CD4-positive, alpha-beta T cell (primary cell): ENCODE measurements at regions not wholly inside any gene's neighbourhood (a gene's known extent, or its start where the extent isn't known, plus 50 kb on each side); places are given as distances from the start of the nearest gene placed in this dataset.

ENCODE experiments used
- ATAC-seq: fragments of 200-7000 bp; cut with Tn5 transposase; one replicate; pipeline ENCODE4 v1.10.0; 2022; ENCODE audit warnings: mild to moderate bottlenecking; ENCODE audit not compliant: poor library complexity
- CTCF ChIA-PET: fragments of 350-600 bp; sonication (Branson Sonifier 250); formaldehyde crosslinking; loops from one replicate; lab custom pipeline; 2021; ENCODE audit warnings: antibody characterized with exemption, inconsistent platforms; lab: Charles Lee
- POLR2A ChIA-PET: fragments of 350-600 bp; sonication (Branson Sonifier 250); formaldehyde crosslinking; loops from one replicate; lab custom pipeline; 2021; ENCODE audit warnings: antibody characterized with exemption, inconsistent platforms; lab: Charles Lee
- DNase-seq, 14 experiments: peaks; one replicate each; pipeline ENCODE4 v3.0.0-alpha.2; 2013 to 2020; ENCODE audit warnings: mixed read lengths in 2 of 14
- H3K27ac ChIP-seq, 2 donors: one replicate each; pipeline versions ENCODE4 v1.5.1 to v1.7.0; 2013; ENCODE audit warnings: low read length in 2 of 2, low read depth in 1 of 2, mild to moderate bottlenecking in 1 of 2
- H3K27me3 ChIP-seq, 2 experiments: 1 replicate in 1 of 2; 2 replicates in 1 of 2; pipeline versions ENCODE4 v1.6.1 to v1.7.0; 2013; ENCODE audit warnings: low read length in 2 of 2, control low read depth in 1 of 2, mild to moderate bottlenecking in 1 of 2, moderate library complexity in 1 of 2; ENCODE audit not compliant: insufficient read depth in 2 of 2, control insufficient read depth in 1 of 2
- H3K36me3 ChIP-seq: one replicate; pipeline ENCODE4 v1.6.1; 2013; ENCODE audit warnings: low read length, control low read depth; ENCODE audit not compliant: insufficient read depth
- H3K4me1 ChIP-seq: one replicate; pipeline ENCODE4 v1.6.1; 2013; ENCODE audit warnings: low read length, control low read depth; ENCODE audit not compliant: insufficient read depth
- H3K4me3 ChIP-seq: one replicate; pipeline ENCODE4 v1.5.1; 2013; ENCODE audit warnings: mild to moderate bottlenecking, low read length, moderate library complexity
- H3K9me3 ChIP-seq, 2 experiments: 1 replicate in 1 of 2; 2 replicates in 1 of 2; pipeline versions ENCODE4 v1.6.1 to v1.7.0; 2013; ENCODE audit warnings: low read length in 2 of 2, mild to moderate bottlenecking in 2 of 2, control low read depth in 1 of 2, moderate library complexity in 1 of 2; ENCODE audit not compliant: control insufficient read depth in 1 of 2, insufficient read depth in 1 of 2
- H3K27ac Mint-ChIP-seq: one replicate; pipeline ENCODE4 v1.8.0; 2020; ENCODE audit warnings: mixed read lengths
- H3K27me3 Mint-ChIP-seq: one replicate; pipeline ENCODE4 v1.8.0; 2021; ENCODE audit warnings: mixed read lengths
- H3K36me3 Mint-ChIP-seq: one replicate; pipeline ENCODE4 v1.8.0; 2021; ENCODE audit warnings: low read depth, mixed read lengths
- H3K4me1 Mint-ChIP-seq: one replicate; pipeline ENCODE4 v1.8.0; 2021; ENCODE audit warnings: low read depth, mixed read lengths
- H3K4me3 Mint-ChIP-seq: one replicate; pipeline ENCODE4 v1.8.0; 2020; ENCODE audit warnings: mild to moderate bottlenecking, mixed read lengths
- H3K9me3 Mint-ChIP-seq: one replicate; pipeline ENCODE4 v1.8.0; 2020; ENCODE audit warnings: mixed read lengths
- CTCF ChIP-seq: fragments of 200-600 bp; IDR thresholded peaks from one replicate; pipeline ENCODE4 v1.8.0; 2022; ENCODE audit warnings: antibody characterized with exemption, mild to moderate bottlenecking
- intact Hi-C, 2 experiments: fragments of 100-400 bp; cut with DNase I in 1 of 2; cut with micrococcal nuclease in 1 of 2; formaldehyde crosslinking; loops; one replicate each; pipeline versions ENCODE4 v1.15.1 to v1.9.0; 2023 to 2025; cut with DNase I, micrococcal nuclease

GRCh38 chr7:67463316-67463715, 466.7 kb downstream of the TYW1 start:
- Histone ChIP-seq H3K4me3 (no peak overlapping the region), H3K4me1 (no peaks in the 10 kb centered on the region), H3K27me3 (no peaks in the 10 kb centered on the region), H3K9me3 (peaks cover 0 to 13% of the 10 kb centered on the region in 2 experiments), H3K27ac (no peak overlapping the region), H3K36me3 (no peaks in the 10 kb centered on the region)
- Mint-ChIP-seq H3K27me3 (peaks cover 11% of the 10 kb centered on the region), H3K9me3 (peaks cover 7% of the 10 kb centered on the region), H3K36me3 (no peaks in the 10 kb centered on the region), H3K27ac (no peak overlapping the region), H3K4me1 (no peaks in the 10 kb centered on the region), H3K4me3 (no peak overlapping the region)
- no peak for TF ChIP-seq CTCF
- intact Hi-C loops = no loop called here
- ChIA-PET CTCF (no interaction called here), POLR2A (no interaction called here)
- ATAC-seq (no peak), DNase-seq (no peak)

GRCh38 chr7:67463983-67464382, 467.4 kb downstream of the TYW1 start:
- POLR2A ChIA-PET = no interaction called here
- Histone ChIP-seq H3K27ac (no peak overlapping the region), H3K9me3 (peaks cover 0 to 13% of the 10 kb centered on the region in 2 experiments), H3K27me3 (no peaks in the 10 kb centered on the region), H3K4me1 (no peaks in the 10 kb centered on the region), H3K36me3 (no peaks in the 10 kb centered on the region), H3K4me3 (no peak overlapping the region)
- CTCF ChIA-PET = no interaction called here
- DNase-seq = no peak
- H3K27me3 Mint-ChIP-seq = peaks cover 11% of the 10 kb centered on the region
- peaks cover 11% of the 10 kb centered on the region for H3K9me3 Mint-ChIP-seq
- no peak overlapping the region for H3K27ac Mint-ChIP-seq
- no peak for ATAC-seq
- intact Hi-C loops = no loop called here
- no peak for TF ChIP-seq CTCF
- no peaks in the 10 kb centered on the region for H3K4me1 Mint-ChIP-seq
- H3K36me3 Mint-ChIP-seq = no peaks in the 10 kb centered on the region
- H3K4me3 Mint-ChIP-seq = no peak overlapping the region

GRCh38 chr7:67466109-67466508, 469.5 kb downstream of the TYW1 start:
- no peaks in the 10 kb centered on the region for H3K4me1 ChIP-seq
- no peak overlapping the region for H3K27ac ChIP-seq
- peaks cover 0 to 24% of the 10 kb centered on the region in 2 experiments for H3K9me3 ChIP-seq
- H3K4me3 ChIP-seq = no peak overlapping the region
- H3K27ac Mint-ChIP-seq = no peak overlapping the region
- intact Hi-C loops = no loop called here
- POLR2A ChIA-PET = no interaction called here
- ATAC-seq (no peak), DNase-seq (no peak)
- H3K4me1 Mint-ChIP-seq = no peaks in the 10 kb centered on the region
- H3K36me3 ChIP-seq = no peaks in the 10 kb centered on the region
- no peak for TF ChIP-seq CTCF
- H3K9me3 Mint-ChIP-seq = peaks cover 11% of the 10 kb centered on the region
- CTCF ChIA-PET = no interaction called here
- no peaks in the 10 kb centered on the region for H3K36me3 Mint-ChIP-seq
- H3K27me3 Mint-ChIP-seq = peaks cover 6% of the 10 kb centered on the region
- no peak overlapping the region for H3K4me3 Mint-ChIP-seq
- H3K27me3 ChIP-seq = no peaks in the 10 kb centered on the region
